NCI-H2227 treated with DMSO at 0.1 percent for 48 hours (cell line): ENCODE measurements at regions not wholly inside any gene's neighbourhood (a gene's known extent, or its start where the extent isn't known, plus 50 kb on each side); places are given as distances from the start of the nearest gene placed in this dataset.
"Not testable (repeated sequence)": the region's sequence is repeated elsewhere in the genome, so short reads cannot be mapped to it uniquely, and the experiment has no call there.

ENCODE experiments used
- DNase-seq: peaks from one replicate; lab custom pipeline; 2025; lab: John Stamatoyannopoulos, UW

GRCh38 chr1:233473549-233474204, 140.2 kb upstream of the KCNK1 start:
- DNase-seq = no peak

DNA sequence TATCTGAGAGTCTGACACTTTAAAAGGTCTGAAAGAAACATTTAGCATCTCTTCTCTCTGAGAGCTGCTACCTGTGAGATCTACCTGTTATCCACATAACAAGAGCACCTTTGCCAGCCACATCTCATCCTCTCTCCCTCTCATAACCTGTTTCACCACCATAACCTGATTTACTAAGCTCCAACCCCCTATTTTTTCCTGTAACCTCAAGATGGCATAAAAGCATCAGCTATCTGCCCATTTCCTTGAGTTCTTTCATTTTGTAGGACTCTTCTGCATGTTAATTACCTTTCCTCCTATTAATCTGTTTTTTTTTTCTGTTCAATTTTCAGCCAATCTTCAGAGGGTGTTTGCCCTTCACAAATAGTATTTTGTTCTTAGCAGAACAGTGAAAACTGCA, 136.5 kb upstream of the KCNK1 start:
- no peak for DNase-seq

GRCh38 chr1:233478611-233479010, 135.3 kb upstream of the KCNK1 start:
- DNase-seq = no peak

DNA sequence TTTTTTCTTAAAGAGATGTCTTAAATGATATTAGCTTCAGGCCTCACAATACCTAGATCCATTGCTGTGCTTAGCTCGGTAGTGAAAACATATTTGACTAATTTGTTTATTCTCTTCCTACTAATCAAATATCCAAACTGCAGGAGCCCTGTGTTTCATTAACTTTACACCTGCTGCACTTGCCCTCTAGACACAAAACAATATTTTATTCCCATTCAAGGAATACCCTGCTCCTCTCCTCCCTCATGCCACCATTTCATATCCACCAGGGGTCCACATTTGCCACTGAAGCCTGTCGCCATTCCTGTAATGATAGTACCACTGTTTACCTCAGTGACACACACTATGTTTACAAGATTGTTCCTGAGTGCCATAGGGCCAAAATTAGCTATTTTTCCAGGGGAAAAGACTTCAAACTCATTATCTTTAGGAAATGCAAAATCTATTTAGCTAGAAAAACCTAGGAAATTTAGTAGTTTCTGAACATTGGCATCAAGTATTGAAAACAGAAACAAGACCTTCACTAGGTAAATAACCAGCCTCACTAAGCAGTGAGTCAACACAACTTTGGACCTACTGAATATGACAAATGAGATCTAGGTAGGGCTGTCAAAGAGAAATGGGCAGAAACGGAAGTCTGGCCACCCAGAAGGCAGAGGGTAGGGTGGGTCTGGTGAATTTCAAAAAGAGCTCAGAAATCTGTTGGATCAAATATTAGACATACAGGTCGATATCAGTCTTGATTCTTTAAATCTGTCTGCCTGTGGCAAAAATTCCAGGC, 134.6 kb upstream of the KCNK1 start:
- DNase-seq = no peak

GRCh38 chr1:233480198-233480597, 133.7 kb upstream of the KCNK1 start:
- no peak for DNase-seq

DNA sequence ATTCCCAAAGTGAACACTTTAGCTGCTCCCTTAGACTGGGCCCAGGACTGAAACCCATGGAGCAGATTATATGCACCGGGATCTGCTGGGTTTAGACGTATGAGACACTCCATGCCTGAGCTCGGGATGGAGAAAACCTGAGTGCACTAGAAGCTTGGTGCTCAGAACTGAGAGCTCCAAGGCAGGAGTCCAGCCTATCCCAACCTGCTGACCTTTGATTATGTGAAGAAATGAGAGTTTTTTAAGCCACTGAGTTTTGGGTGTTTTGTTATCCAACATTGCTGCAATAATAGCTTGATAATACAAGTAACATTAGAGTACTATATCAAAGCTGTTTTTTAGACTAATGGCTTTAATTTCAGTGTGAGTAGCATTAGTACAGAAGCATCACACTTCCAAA, 131.5 kb upstream of the KCNK1 start:
- DNase-seq = no peak

DNA sequence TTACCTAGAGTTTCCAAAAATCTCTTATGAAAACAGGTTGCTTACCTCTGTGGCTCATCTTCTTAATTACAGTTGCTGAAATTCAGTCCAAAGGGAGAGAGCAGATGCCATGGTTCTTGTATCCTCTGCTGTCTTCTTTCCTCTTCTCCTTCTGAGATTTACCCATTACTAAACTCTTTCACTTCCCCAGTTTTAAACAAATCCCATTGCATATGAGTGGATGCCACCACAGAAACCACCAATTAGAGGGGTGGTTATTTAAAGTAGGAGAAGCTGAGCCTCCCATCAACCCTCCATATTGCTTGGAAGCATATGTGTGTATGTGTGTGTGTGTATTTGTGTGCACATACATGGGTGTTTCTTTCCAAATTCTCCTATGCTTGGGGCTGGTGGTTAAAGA, 128.5 kb upstream of the KCNK1 start:
- DNase-seq = no peak

DNA sequence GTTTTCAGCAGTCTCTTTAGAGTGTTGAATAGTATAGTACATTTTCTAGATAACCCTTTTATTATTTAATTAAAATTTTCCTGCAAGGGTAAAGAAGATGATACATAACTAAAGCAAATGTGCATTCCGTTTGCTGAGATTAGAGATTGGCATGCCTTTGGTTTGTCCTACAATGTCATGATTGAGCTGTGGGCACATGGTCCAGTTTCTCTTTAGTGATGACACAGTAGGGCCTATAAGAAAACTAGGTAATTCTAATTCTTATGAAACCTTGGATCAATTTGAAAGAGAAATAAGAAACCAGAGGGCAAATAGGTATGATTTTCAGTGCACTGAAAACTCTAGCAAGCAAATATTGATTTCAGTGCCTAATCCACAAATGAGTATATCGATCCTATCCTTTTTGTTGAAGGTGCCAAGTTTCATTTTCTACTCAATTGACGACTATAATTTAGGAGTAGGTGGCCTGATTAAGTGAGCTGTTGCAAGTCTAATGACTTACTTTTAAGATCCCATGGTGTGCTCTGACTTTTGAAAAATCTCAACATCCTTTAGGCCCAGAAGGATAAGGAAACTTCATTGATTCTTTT, 128.0 kb upstream of the KCNK1 start:
- DNase-seq = no peak

DNA sequence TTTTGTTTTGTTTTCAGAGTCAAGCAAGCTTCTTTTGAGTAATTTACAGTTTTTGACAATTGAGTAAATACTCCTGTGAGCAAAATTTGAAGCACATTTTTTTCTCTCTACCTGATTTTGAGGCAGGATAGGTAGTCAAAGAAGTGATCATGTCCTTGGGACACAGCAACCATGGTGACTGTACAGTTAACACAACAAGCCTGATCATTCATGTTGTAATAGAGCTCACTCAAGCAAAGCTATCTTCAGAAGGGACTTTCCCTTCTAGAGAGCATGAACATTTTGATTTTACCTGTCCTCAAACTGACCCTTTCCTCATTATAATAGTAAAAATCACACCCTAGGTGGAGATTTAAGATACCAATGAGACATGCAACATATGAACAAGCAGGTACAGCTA, 126.5 kb upstream of the KCNK1 start:
- no peak for DNase-seq

DNA sequence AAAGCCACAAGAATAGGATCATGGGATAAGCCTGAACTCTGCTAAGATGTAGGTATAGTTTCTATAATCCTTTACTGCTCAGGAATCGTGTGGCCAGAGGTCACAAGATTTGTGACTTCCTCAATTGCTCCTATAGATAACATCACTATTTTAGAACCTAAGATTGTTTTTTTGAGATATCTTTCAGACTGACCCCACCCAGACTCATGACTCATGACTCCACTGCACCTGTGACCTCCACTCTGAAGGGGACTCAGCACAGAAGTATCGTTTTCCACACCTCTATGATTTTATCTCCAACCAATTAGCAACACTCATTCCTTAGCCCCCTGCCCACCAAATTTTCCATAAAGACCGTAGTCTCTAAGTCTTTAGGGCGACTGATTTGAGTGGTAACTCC, 124.5 kb upstream of the KCNK1 start:
- DNase-seq = no peak

DNA sequence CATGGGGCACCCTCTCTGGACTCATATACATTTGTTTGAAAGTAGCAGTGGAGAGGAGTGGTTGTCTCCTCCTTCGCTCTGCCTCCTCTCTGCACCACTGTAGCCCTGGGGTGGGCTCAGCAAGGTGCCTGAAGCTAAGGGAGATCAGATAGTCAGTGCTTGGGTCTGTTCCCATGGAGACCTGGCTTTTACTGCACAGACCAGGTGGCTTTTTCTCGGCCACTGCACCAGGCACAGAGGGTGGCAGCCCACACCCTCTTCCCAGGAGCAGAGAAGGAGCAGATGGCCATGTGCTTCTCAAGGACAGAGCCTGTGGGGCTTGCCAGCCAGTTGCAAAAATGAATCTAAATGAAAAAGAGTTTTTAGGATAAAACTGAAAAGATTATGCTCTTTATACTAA, 123.4 kb upstream of the KCNK1 start:
- no peak for DNase-seq

DNA sequence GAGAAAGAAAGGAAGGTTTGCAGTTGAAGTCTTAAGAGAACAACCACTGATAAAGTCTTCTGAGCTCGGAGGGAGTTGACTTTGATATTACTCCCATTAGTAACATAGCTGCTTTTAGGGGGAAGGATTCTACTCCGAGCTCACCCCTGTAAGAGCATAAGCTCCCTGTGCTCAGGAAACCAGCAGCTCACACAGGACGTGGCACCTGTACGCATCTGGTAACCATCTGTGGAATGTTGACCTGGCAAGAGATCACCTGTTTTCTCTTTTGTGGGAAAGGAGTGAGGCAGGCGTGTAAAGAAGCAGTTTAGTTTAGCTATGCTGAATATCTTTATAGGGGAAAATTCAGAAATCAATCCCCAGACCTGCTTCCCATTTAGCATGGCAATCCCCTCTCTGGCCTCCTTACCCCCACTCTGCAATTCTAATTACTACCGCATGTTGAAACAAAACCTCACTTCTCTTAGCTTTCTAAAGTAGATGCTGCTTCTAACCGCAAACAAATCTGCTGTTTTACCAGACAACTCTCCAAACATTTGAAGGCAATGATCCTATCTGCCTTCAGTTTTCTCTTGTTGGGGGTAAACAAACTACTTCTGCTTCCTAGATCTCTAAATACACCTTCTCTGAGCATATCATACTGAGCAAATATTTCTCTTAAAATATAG, 121.8 kb upstream of the KCNK1 start:
- no peak for DNase-seq

DNA sequence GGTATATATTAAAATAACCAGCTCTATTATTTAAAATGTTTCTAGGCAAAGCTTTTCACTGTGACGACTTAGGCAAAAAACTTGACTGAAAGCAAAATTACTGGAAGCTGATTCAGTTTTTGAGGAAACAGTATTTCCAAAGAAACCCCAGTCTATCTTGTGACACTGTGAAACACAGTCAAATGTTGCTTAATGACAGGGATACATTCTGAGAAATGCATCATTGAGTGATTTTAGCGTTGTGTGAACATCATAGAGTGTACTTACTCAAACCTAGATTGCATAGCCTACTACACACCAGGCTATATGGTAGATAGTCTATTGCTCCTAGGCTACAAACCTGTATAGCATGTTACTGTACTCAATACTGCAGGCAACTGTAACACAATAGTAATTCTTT, 116.9 kb upstream of the KCNK1 start:
- no peak for DNase-seq

- DNase-seq = peak; percentile 22
Measured at GRCh38 chr1:233497679-233498078, 116.2 kb upstream of the KCNK1 start.

DNA sequence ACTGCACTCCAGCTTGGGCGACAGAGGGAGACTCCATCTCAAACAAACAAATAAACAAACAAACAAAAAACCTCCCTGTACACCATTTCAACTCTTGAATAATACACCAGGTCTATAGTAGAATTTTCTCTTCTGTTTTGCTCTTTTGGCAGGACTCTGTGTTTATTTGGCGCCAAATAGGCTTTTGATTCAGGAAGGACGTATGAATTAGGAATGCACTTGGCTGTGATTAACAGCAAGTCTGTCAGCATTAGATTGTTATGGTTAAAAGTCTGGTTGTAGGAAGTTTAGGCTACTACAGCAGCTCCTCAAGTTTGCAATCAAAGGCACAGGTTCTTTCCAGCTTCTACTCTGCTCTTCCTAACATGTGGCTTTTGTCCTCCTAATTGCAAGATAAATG, 113.8 kb upstream of the KCNK1 start:
- DNase-seq = no peak

DNA sequence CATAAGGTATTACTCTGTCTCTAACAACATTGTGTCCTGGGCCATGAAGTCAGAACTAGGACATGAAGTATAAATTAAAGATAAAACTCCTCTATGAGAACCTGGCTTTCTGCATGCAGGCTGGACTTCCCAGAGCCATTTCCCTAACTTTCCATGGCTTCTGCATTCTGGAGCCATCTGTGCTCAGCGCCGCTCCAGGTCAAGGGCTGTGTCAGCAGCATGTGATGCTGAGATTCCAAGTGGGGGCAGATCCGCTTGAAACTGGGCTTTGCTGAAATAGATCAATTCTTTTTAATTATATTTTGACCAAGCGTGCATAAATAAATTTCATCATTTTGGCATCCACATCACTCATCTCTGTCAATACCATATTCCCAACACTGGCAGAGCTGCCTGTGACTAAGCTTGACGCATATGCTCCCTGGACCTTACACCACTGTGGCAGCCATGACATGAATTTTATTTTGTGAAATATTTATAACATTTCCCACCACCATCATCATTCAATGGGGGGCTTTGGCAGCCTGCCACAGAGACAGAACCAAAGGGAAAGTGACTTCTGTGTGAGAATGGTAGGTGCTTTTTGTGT, 110.4 kb upstream of the KCNK1 start:
- no peak for DNase-seq

DNA sequence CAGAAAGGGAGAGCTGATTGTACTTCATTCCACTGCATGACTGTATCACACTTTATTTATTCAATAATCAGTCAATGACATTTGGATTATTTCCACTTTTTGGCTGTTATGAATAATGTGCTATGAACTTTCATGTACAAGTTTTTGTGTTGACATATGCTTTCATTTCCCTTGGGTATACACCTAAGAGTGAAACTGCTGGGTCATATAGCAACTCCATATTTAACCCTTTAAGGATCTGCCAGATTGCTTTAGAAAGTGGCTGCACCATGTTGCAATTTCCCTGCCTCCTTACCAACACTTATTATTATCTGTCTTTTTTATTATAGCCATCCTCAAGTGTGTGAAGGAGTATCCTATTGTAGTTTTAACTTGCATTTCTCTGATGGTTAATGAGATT, 108.8 kb upstream of the KCNK1 start:
- no peak for DNase-seq

GRCh38 chr1:233505889-233506288, 108.0 kb upstream of the KCNK1 start:
- not testable (repeated sequence) for DNase-seq

GRCh38 chr1:233509526-233509925, 104.4 kb upstream of the KCNK1 start:
- no peak for DNase-seq

DNA sequence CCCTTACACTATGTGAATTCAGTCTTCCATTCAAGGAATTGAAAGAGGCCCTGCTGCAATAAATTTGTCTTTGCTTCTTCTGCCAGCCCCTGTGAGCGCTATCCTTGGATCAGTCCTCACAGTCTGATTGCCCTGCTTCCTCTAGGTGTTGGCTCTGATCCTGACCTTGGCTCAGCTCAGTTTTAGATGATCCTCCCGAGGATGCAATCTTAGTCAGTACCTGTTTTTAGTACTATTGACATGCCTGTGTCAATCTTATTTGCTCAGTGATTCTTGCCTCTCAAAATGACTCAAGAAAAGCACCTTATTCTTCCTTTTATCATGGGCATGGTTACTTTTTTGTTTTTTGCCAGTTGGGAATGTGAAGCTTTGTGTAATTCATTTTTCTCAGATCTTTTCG, 101.4 kb upstream of the KCNK1 start:
- no peak for DNase-seq

- DNase-seq = peak; percentile 92
Measured at GRCh38 chr1:233513431-233513830, 100.5 kb upstream of the KCNK1 start.

DNA sequence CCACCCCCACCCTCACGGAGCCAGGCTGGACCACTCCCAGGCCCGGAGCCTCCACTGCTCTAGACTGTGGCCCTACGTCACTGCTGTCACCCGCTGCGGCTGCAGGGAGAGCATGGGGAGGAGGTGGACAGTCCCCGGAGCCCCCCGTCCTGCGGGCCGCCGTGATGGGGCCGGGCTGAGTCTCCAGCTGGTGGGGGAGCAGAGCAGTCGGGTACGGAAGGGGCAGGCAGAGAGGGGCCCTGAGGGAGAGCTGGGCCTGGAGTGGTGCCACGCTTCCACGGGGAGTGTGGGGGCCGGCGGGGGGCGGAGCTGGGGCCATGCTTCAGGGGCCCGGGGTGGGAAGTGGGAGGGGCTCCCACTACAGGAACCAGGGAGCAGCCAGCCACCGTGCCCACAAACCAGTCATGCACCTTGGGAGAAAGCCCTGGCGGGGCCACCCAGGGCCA, 98.9 kb upstream of the KCNK1 start:
- no peak for DNase-seq
